HCT116 (cell line): ENCODE measurements at regions not wholly inside any gene's neighbourhood (a gene's known extent, or its start where the extent isn't known, plus 50 kb on each side); places are given as distances from the start of the nearest gene placed in this dataset.

Experiments used
- CTCF ChIP-seq, 3 experiments: fragments of 200-600 bp in 1 of 3; sonication (generic) in 1 of 3; IDR thresholded peaks in 2 of 3; conservative IDR thresholded peaks in 1 of 3; 2 replicates each; pipeline ENCODE4 v1.5.1; 2012 to 2017; ENCODE audit warnings: low read depth in 2 of 3, low read length in 2 of 3, antibody characterized with exemption in 1 of 3, borderline replicate concordance in 1 of 3, control low read depth in 1 of 3, mild to moderate bottlenecking in 1 of 3, mixed read lengths in 1 of 3, mixed run types in 1 of 3, moderate library complexity in 1 of 3; ENCODE audit not compliant: insufficient read depth in 1 of 3
- POLR2A ChIP-seq: IDR thresholded peaks from 2 replicates; pipeline ENCODE4 v1.7.0; 2011; ENCODE audit warnings: borderline replicate concordance; ENCODE audit not compliant: insufficient read depth, insufficient read length; ENCODE audit errors: extremely low read depth
- POLR2AphosphoS5 ChIP-seq: IDR thresholded peaks from 2 replicates; pipeline ENCODE4 v1.6.1; 2011; ENCODE audit warnings: mild to moderate bottlenecking, low read depth, low read length, moderate library complexity
- SP1 ChIP-seq: IDR thresholded peaks from 2 replicates; pipeline ENCODE4 v1.6.1; 2012; ENCODE audit warnings: low read depth

GRCh38 chr12:34604227-34604626, 581.9 kb downstream of the ALG10 start:
- TF ChIP-seq SP1, result no peak
- no peak for TF ChIP-seq CTCF (IDR thresholded peaks at IDR 0.05 in 2 of 3, conservative IDR thresholded peaks at IDR 0.05 in 1 of 3; ENCODE audit: borderline replicate concordance in 1 of 3, insufficient read depth in 1 of 3, low read depth in 2 of 3, low read length in 2 of 3)
- no peak for TF ChIP-seq POLR2A
- no peak for TF ChIP-seq POLR2AphosphoS5
